Calu3 (cell line): ENCODE measurements at regions not wholly inside any gene's neighbourhood (a gene's known extent, or its start where the extent isn't known, plus 50 kb on each side); places are given as distances from the start of the nearest gene placed in this dataset.

Experiments used
- BruUV-seq: library from RNA; stranded (reverse); fragments of 400-500 nt; replicated peaks from 2 replicates; lab custom pipeline; 2021; lab: Mats Ljungman, UMichigan
- CTCF ChIA-PET: fragments of 300-600 bp; sonication (Branson Sonifier 250); formaldehyde crosslinking; loops from one replicate; lab custom pipeline; 2022; ENCODE audit warnings: antibody characterized with exemption; lab: Charles Lee
- DNase-seq: peaks from one replicate; pipeline ENCODE4 v3.0.0; 2022
- H3K27ac Mint-ChIP-seq: one replicate; pipeline ENCODE4 v1.8.0; 2022; ENCODE audit warnings: mixed read lengths; ENCODE audit not compliant: unreplicated experiment
- H3K27me3 Mint-ChIP-seq: one replicate; pipeline ENCODE4 v1.8.0; 2022; ENCODE audit warnings: mixed read lengths; ENCODE audit not compliant: unreplicated experiment
- H3K36me3 Mint-ChIP-seq: one replicate; pipeline ENCODE4 v1.8.0; 2022; ENCODE audit warnings: mild to moderate bottlenecking, moderate library complexity, mixed read lengths; ENCODE audit not compliant: insufficient read depth, unreplicated experiment
- H3K4me1 Mint-ChIP-seq: one replicate; pipeline ENCODE4 v1.8.0; 2022; ENCODE audit warnings: mild to moderate bottlenecking, low read depth, mixed read lengths; ENCODE audit not compliant: unreplicated experiment
- H3K4me3 Mint-ChIP-seq: one replicate; pipeline ENCODE4 v1.8.0; 2022; ENCODE audit warnings: mild to moderate bottlenecking, low read depth, moderate library complexity, mixed read lengths; ENCODE audit not compliant: unreplicated experiment
- H3K9me3 Mint-ChIP-seq: one replicate; pipeline ENCODE4 v1.8.0; 2022; ENCODE audit warnings: low read depth, mixed read lengths; ENCODE audit not compliant: unreplicated experiment
- intact Hi-C: fragments of 100-400 bp; cut with micrococcal nuclease; formaldehyde crosslinking; loops from one replicate; pipeline ENCODE4 v1.10.0; 2022; ENCODE audit not compliant: unreplicated experiment
- TF ChIP-seq, protein P1 (sequence below): fragments of 200-600 bp; IDR thresholded peaks from one replicate; pipeline ENCODE4 v1.8.0; 2022; ENCODE audit warnings: antibody characterized with exemption; ENCODE audit not compliant: unreplicated experiment

DNA sequence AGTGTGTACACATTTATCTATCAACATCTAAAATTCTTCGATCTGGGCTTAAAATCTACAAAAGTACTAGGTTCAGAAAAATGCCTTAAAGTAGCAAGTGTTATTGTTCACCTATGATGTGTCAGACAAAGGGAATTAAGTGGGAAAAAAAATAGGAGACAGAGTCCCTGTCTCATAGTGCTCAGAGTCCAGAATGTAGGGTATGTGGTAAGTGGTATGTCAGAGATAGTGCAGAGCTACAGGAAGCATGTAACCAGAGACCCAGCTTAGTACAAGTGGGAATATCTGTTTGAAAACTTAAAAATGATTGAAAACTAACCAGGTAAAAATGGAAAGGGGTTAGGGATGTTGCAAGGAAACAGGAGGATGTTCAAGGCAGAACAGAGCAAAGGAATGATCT, 482.8 kb downstream of the ELAVL2 start:
- no peaks in the 10 kb centered on the region for H3K27me3 Mint-ChIP-seq
- peaks cover 5% of the 10 kb centered on the region for H3K9me3 Mint-ChIP-seq
- DNase-seq, result no peak
- H3K4me1 Mint-ChIP-seq, result no peaks in the 10 kb centered on the region
- no peaks in the 10 kb centered on the region for H3K36me3 Mint-ChIP-seq
- H3K4me3 Mint-ChIP-seq, result no peak overlapping the region
- BruUV-seq, result no TSS peak
- intact Hi-C loops, result no loop called here
- CTCF ChIA-PET, result no interaction called here
- no peak overlapping the region for H3K27ac Mint-ChIP-seq
- TF ChIP-seq, protein P1, sequence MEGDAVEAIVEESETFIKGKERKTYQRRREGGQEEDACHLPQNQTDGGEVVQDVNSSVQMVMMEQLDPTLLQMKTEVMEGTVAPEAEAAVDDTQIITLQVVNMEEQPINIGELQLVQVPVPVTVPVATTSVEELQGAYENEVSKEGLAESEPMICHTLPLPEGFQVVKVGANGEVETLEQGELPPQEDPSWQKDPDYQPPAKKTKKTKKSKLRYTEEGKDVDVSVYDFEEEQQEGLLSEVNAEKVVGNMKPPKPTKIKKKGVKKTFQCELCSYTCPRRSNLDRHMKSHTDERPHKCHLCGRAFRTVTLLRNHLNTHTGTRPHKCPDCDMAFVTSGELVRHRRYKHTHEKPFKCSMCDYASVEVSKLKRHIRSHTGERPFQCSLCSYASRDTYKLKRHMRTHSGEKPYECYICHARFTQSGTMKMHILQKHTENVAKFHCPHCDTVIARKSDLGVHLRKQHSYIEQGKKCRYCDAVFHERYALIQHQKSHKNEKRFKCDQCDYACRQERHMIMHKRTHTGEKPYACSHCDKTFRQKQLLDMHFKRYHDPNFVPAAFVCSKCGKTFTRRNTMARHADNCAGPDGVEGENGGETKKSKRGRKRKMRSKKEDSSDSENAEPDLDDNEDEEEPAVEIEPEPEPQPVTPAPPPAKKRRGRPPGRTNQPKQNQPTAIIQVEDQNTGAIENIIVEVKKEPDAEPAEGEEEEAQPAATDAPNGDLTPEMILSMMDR, result no peak

DNA sequence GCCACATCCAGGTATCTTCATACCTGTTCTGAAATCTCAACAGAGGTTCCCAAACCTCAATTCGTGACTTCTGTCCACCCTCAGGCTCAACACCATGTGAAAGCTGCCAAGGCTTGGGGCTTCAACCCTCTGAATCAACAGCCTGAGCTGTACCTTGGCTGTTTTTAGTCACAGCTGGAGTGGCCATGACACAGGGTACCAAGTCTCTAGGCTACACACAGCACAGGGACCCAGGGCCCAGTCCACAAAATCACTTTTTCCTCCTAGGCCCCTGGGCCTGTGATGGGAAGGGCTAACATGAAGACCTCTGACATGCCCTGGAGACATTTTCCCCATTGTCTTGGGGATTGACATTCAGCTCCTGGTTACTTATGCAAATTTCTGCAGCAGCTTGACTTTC, 464.9 kb downstream of the ELAVL2 start:
- H3K9me3 Mint-ChIP-seq, result no peaks in the 10 kb centered on the region
- H3K27me3 Mint-ChIP-seq, result no peaks in the 10 kb centered on the region
- no peaks in the 10 kb centered on the region for H3K36me3 Mint-ChIP-seq
- no TSS peak for BruUV-seq
- no peak overlapping the region for H3K27ac Mint-ChIP-seq
- no peaks in the 10 kb centered on the region for H3K4me1 Mint-ChIP-seq
- TF ChIP-seq, protein P1, result no peak
- no peak overlapping the region for H3K4me3 Mint-ChIP-seq
- no peak for DNase-seq
- intact Hi-C loops, result no loop called here
- CTCF ChIA-PET, result no interaction called here

DNA sequence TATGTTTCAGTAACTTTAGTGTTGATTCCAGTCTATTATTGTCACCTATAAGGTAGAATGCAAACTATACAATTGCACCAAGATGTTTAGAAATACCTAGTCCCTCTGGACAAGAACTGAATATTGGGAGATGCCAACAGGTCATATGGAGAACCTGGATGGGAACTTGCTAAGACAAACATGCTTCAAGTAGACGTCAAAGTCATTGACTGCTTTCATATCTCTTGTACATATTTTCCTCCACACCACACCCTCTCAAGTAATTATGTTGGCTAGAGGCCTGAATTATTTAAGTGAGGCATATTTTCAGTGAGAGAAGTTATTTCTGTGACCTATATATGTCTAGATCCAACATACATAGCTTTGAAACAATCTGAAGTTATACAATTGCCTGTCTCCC, 453.3 kb downstream of the ELAVL2 start:
- Mint-ChIP-seq H3K27me3 (no peaks in the 10 kb centered on the region), H3K27ac (no peak overlapping the region), H3K9me3 (no peaks in the 10 kb centered on the region), H3K4me3 (no peak overlapping the region), H3K36me3 (no peaks in the 10 kb centered on the region), H3K4me1 (no peaks in the 10 kb centered on the region)
- no peak for DNase-seq
- CTCF ChIA-PET, result no interaction called here
- TF ChIP-seq, protein P1, result no peak
- intact Hi-C loops, result no loop called here
- no TSS peak for BruUV-seq

DNA sequence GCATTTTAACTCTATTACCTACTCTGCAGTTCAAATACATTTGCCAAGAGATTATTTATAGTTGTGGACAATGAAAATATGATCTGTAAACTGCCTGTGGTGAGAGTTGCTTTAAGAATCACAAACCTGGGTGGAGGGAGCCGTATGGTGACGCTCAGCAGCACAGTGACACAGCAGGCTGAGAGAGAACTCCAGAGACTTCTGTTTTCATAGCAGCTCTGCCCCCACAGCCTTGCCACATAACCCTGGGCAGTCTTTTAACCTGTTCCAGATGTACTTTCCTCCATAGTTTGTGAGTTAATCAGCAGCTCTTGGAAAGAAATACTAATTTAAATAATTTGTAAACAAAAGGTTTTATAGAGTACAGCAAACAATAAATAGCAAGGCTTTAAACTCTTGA, 450.5 kb downstream of the ELAVL2 start:
- Mint-ChIP-seq H3K9me3 (peaks cover 5% of the 10 kb centered on the region), H3K4me3 (no peak overlapping the region), H3K27me3 (no peaks in the 10 kb centered on the region), H3K4me1 (no peaks in the 10 kb centered on the region), H3K36me3 (no peaks in the 10 kb centered on the region), H3K27ac (no peak overlapping the region)
- BruUV-seq, result no TSS peak
- CTCF ChIA-PET, result no interaction called here
- DNase-seq, result no peak
- intact Hi-C loops, result no loop called here
- TF ChIP-seq, protein P1, result no peak
